WTC11 (cell line): ENCODE measurements at regions not wholly inside any gene's neighbourhood (a gene's known extent, or its start where the extent isn't known, plus 50 kb on each side); places are given as distances from the start of the nearest gene placed in this dataset.

ENCODE experiments used
- ATAC-seq: fragments of 200-7000 bp; cut with Tn5 transposase; 2 replicates; pipeline ENCODE4 v1.10.0; 2021; ENCODE audit warnings: mild to moderate bottlenecking, moderate library complexity
- CTCF ChIA-PET: fragments of 300-600 bp; sonication (Branson Sonifier 250); formaldehyde crosslinking; loops from one replicate; lab custom pipeline; 2021; ENCODE audit warnings: antibody characterized with exemption; lab: Charles Lee
- POLR2A ChIA-PET: fragments of 350-600 bp; sonication (Branson Sonifier 250); formaldehyde crosslinking; loops from one replicate; lab custom pipeline; 2021; ENCODE audit warnings: antibody characterized with exemption; lab: Charles Lee
- DNase-seq: peaks from one replicate; pipeline ENCODE4 v3.0.0; 2021; ENCODE audit warnings: low spot score
- H3K27ac Mint-ChIP-seq: 2 replicates; pipeline ENCODE4 v1.8.0; 2021; ENCODE audit warnings: mixed read lengths
- H3K27me3 Mint-ChIP-seq: 2 replicates; pipeline ENCODE4 v1.8.0; 2021; ENCODE audit warnings: low read depth, mild to moderate bottlenecking, moderate library complexity, mixed read lengths
- H3K36me3 Mint-ChIP-seq: 2 replicates; pipeline ENCODE4 v1.8.0; 2021; ENCODE audit warnings: mixed read lengths
- H3K4me1 Mint-ChIP-seq: 2 replicates; pipeline ENCODE4 v1.8.0; 2022; ENCODE audit warnings: mixed read lengths
- H3K4me3 Mint-ChIP-seq: 2 replicates; pipeline ENCODE4 v1.8.0; 2021; ENCODE audit warnings: mild to moderate bottlenecking, moderate library complexity, mixed read lengths
- H3K9me3 Mint-ChIP-seq: 2 replicates; pipeline ENCODE4 v1.8.0; 2021; ENCODE audit warnings: mixed read lengths
- ATF1 ChIP-seq: sonication (generic); formaldehyde crosslinking; IDR thresholded peaks from 2 replicates; pipeline ENCODE4 v1.8.1; 2023; ENCODE audit warnings: mild to moderate bottlenecking, moderate library complexity, missing genetic modification reagents
- CREB1 ChIP-seq: sonication (generic); formaldehyde crosslinking; IDR thresholded peaks from 2 replicates; pipeline ENCODE4 v1.8.0; 2023; ENCODE audit warnings: mild to moderate bottlenecking, missing genetic modification reagents
- ETV6 ChIP-seq: sonication (generic); formaldehyde crosslinking; IDR thresholded peaks from 2 replicates; pipeline ENCODE4 v1.8.1; 2022; ENCODE audit warnings: mild to moderate bottlenecking, missing genetic modification reagents
- FOXP1 ChIP-seq: sonication (generic); formaldehyde crosslinking; IDR thresholded peaks from 2 replicates; pipeline ENCODE4 v1.8.0; 2022; ENCODE audit warnings: missing genetic modification reagents, mild to moderate bottlenecking, moderate library complexity, borderline replicate concordance
- GTF2I ChIP-seq: fragments of 250-450 bp; sonication (Bioruptor Pico); conservative IDR thresholded peaks from 2 replicates; pipeline ENCODE4 v1.4.0; 2021; ENCODE audit warnings: mild to moderate bottlenecking
- IRF1 ChIP-seq: sonication (generic); formaldehyde crosslinking; IDR thresholded peaks from 2 replicates; pipeline ENCODE4 v1.8.0; 2023; ENCODE audit warnings: missing genetic modification reagents
- JAZF1 ChIP-seq: fragments of 250-450 bp; sonication (Bioruptor Pico); IDR thresholded peaks from 2 replicates; pipeline ENCODE4 v1.9.0; 2021; ENCODE audit warnings: moderate library complexity, mild to moderate bottlenecking, inconsistent platforms
- NR2C2 ChIP-seq: sonication (generic); formaldehyde crosslinking; IDR thresholded peaks from 2 replicates; pipeline ENCODE4 v1.8.0; 2022; ENCODE audit warnings: mild to moderate bottlenecking, missing genetic modification reagents
- PRDM15 ChIP-seq: sonication (generic); formaldehyde crosslinking; IDR thresholded peaks from 2 replicates; pipeline ENCODE4 v1.8.0; 2022; ENCODE audit warnings: missing genetic modification reagents
- RORB ChIP-seq: fragments of 250-450 bp; sonication (Bioruptor Pico); IDR thresholded peaks from 2 replicates; pipeline ENCODE4 v1.9.0; 2021; ENCODE audit warnings: mild to moderate bottlenecking
- STAT6 ChIP-seq: sonication (generic); formaldehyde crosslinking; conservative IDR thresholded peaks from 2 replicates; pipeline ENCODE4 v1.8.1; 2023; ENCODE audit warnings: mild to moderate bottlenecking, low read depth, missing genetic modification reagents, moderate library complexity
- TEAD4 ChIP-seq: sonication (generic); formaldehyde crosslinking; IDR thresholded peaks from 2 replicates; pipeline ENCODE4 v1.8.0; 2022; ENCODE audit warnings: mild to moderate bottlenecking, missing genetic modification reagents
- ZMAT4 ChIP-seq: fragments of 250-450 bp; sonication (Bioruptor Pico); IDR thresholded peaks from 2 replicates; pipeline ENCODE4 v1.9.0; 2021; ENCODE audit warnings: mild to moderate bottlenecking
- ZNF219 ChIP-seq: sonication (generic); formaldehyde crosslinking; IDR thresholded peaks from 2 replicates; pipeline ENCODE4 v1.8.0; 2023; ENCODE audit warnings: missing genetic modification reagents, mild to moderate bottlenecking, borderline replicate concordance
- ZNF232 ChIP-seq: sonication (generic); formaldehyde crosslinking; IDR thresholded peaks from 2 replicates; pipeline ENCODE4 v1.8.0; 2022; ENCODE audit warnings: mild to moderate bottlenecking, missing genetic modification reagents
- ZNF512 ChIP-seq: sonication (generic); formaldehyde crosslinking; IDR thresholded peaks from 2 replicates; pipeline ENCODE4 v1.8.1; 2022; ENCODE audit warnings: missing genetic modification reagents, borderline replicate concordance
- ZNF671 ChIP-seq: fragments of 250-450 bp; sonication (Bioruptor Pico); IDR thresholded peaks from 2 replicates; pipeline ENCODE4 v1.8.0; 2021; ENCODE audit warnings: mild to moderate bottlenecking
- TF ChIP-seq, protein P1 (sequence below): fragments of 250-450 bp; sonication (Bioruptor Pico); IDR thresholded peaks from 2 replicates; pipeline ENCODE4 v1.8.0; 2021; ENCODE audit warnings: mild to moderate bottlenecking
- TF ChIP-seq, protein P2 (sequence below): sonication (generic); formaldehyde crosslinking; IDR thresholded peaks from 2 replicates; pipeline ENCODE4 v1.8.0; 2023; ENCODE audit warnings: missing genetic modification reagents, mild to moderate bottlenecking, borderline replicate concordance

DNA sequence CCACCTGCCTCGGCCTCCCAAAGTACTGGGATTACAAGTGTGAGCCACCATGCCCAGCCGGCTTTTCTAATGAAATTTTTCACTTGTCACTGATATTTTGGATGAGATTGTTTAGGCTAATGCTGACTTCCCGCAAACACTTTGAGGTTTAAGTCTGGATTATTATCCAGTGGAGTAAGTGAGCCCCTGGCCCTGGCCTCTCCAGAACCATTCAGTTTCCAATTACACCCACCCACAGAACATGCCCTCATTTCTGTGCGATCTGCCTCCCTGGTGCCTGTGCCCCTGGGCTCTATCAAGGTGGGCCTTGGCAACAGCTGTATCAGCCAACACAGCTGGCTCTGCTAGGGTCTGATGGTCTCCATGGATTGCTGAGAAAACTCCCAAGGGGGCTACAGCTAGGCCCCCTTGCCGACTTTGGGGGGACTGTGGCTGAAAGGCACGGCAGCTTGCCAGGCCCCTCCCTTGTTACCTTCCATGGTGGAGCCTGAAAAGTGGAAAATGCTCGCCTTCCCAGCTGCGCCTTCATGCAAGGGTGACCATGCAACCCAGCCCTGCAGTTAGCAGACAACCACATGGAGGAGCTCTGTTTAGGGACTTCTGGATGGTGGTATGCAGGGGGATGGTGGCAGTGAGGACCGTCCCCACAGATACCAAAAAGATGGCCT, 288.9 kb downstream of the FAM43A start:
- ATAC-seq (no peak), DNase-seq (no peak)
- Mint-ChIP-seq H3K27me3 (no peaks in the 10 kb centered on the region), H3K9me3 (peaks cover 10% of the 10 kb centered on the region), H3K27ac (no peak overlapping the region), H3K4me1 (no peaks in the 10 kb centered on the region), H3K36me3 (no peaks in the 10 kb centered on the region), H3K4me3 (no peak overlapping the region)
- TF ChIP-seq, protein P1, sequence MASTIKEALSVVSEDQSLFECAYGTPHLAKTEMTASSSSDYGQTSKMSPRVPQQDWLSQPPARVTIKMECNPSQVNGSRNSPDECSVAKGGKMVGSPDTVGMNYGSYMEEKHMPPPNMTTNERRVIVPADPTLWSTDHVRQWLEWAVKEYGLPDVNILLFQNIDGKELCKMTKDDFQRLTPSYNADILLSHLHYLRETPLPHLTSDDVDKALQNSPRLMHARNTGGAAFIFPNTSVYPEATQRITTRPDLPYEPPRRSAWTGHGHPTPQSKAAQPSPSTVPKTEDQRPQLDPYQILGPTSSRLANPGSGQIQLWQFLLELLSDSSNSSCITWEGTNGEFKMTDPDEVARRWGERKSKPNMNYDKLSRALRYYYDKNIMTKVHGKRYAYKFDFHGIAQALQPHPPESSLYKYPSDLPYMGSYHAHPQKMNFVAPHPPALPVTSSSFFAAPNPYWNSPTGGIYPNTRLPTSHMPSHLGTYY (CRISPR knock-in tag) = no peak
- TF ChIP-seq IRF1 (CRISPR knock-in tag) (no peak), NR2C2 (no peak), ZMAT4 (CRISPR knock-in tag) (no peak), TEAD4 (no peak), ZNF512 (no peak), ZNF671 (CRISPR knock-in tag) (no peak), ZNF219 (CRISPR knock-in tag) (no peak), RORB (CRISPR knock-in tag) (no peak), GTF2I (no peak), ATF1 (no peak), ETV6 (no peak), CREB1 (CRISPR knock-in tag) (no peak), PRDM15 (no peak), ZNF232 (CRISPR knock-in tag) (no peak), JAZF1 (CRISPR knock-in tag) (no peak), FOXP1 (CRISPR knock-in tag) (no peak), STAT6 (no peak)
- TF ChIP-seq, protein P2, sequence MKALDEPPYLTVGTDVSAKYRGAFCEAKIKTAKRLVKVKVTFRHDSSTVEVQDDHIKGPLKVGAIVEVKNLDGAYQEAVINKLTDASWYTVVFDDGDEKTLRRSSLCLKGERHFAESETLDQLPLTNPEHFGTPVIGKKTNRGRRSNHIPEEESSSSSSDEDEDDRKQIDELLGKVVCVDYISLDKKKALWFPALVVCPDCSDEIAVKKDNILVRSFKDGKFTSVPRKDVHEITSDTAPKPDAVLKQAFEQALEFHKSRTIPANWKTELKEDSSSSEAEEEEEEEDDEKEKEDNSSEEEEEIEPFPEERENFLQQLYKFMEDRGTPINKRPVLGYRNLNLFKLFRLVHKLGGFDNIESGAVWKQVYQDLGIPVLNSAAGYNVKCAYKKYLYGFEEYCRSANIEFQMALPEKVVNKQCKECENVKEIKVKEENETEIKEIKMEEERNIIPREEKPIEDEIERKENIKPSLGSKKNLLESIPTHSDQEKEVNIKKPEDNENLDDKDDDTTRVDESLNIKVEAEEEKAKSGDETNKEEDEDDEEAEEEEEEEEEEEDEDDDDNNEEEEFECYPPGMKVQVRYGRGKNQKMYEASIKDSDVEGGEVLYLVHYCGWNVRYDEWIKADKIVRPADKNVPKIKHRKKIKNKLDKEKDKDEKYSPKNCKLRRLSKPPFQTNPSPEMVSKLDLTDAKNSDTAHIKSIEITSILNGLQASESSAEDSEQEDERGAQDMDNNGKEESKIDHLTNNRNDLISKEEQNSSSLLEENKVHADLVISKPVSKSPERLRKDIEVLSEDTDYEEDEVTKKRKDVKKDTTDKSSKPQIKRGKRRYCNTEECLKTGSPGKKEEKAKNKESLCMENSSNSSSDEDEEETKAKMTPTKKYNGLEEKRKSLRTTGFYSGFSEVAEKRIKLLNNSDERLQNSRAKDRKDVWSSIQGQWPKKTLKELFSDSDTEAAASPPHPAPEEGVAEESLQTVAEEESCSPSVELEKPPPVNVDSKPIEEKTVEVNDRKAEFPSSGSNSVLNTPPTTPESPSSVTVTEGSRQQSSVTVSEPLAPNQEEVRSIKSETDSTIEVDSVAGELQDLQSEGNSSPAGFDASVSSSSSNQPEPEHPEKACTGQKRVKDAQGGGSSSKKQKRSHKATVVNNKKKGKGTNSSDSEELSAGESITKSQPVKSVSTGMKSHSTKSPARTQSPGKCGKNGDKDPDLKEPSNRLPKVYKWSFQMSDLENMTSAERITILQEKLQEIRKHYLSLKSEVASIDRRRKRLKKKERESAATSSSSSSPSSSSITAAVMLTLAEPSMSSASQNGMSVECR (CRISPR knock-in tag) = no peak
- CTCF ChIA-PET = interaction anchor here (0.7 to 3.2 kb wide), 6 partner anchors 10 to 768 kb away, joined by 3 to 19 read pairs (median 4); no protein-coding TSS in a partner anchor
- POLR2A ChIA-PET = interaction anchor here (0.5 kb wide), 1 partner anchor 448 kb away, joined by 6 read pairs; no protein-coding TSS in a partner anchor
